GM12865 (cell line): ENCODE measurements at regions not wholly inside any gene's neighbourhood (a gene's known extent, or its start where the extent isn't known, plus 50 kb on each side); places are given as distances from the start of the nearest gene placed in this dataset.
"Not testable (repeated sequence)": the region's sequence is repeated elsewhere in the genome, so short reads cannot be mapped to it uniquely, and the experiment has no call there.

Source experiments
- DNase-seq: peaks from one replicate; pipeline ENCODE4 v3.0.0; 2010; ENCODE audit warnings: low read depth
- H3K4me3 ChIP-seq: 2 replicates; pipeline ENCODE4 v1.5.1; 2011; ENCODE audit warnings: mild to moderate bottlenecking, low read depth, low read length, control low read depth
- CTCF ChIP-seq: IDR thresholded peaks from 2 replicates; pipeline ENCODE4 v1.5.1; 2011; ENCODE audit warnings: low read length, control low read depth, low read depth, inconsistent platforms; ENCODE audit not compliant: insufficient read depth; ENCODE audit errors: missing control alignments

- no peak overlapping the region for H3K4me3 ChIP-seq
- no peak for TF ChIP-seq CTCF
- no peak for DNase-seq
Measured at GRCh38 chr22:49699476-49699875, 128.2 kb downstream of the BRD1 start.

- DNase-seq, H3K4me3 ChIP-seq: not testable (repeated sequence)
Measured at GRCh38 chr22:49698616-49699015, 129.1 kb downstream of the BRD1 start.

- no peak for DNase-seq
- TF ChIP-seq CTCF: no peak
- H3K4me3 ChIP-seq: no peak overlapping the region
Measured at GRCh38 chr22:49697047-49697446, 130.6 kb downstream of the BRD1 start.

GRCh38 chr22:49694462-49695260, 133.0 kb downstream of the BRD1 start:
- DNase-seq: no peak
- no peak overlapping the region for H3K4me3 ChIP-seq
- no peak for TF ChIP-seq CTCF

GRCh38 chr22:49693848-49694247, 133.8 kb downstream of the BRD1 start:
- H3K4me3 ChIP-seq: no peak overlapping the region
- TF ChIP-seq CTCF: no peak
- DNase-seq: no peak

GRCh38 chr22:49693416-49693815, 134.3 kb downstream of the BRD1 start:
- no peak for DNase-seq
- TF ChIP-seq CTCF: no peak
- H3K4me3 ChIP-seq: no peak overlapping the region

- TF ChIP-seq CTCF: no peak
- no peak for DNase-seq
- no peak overlapping the region for H3K4me3 ChIP-seq
Measured at GRCh38 chr22:49692499-49693225, 135.0 kb downstream of the BRD1 start.
